ENCODE measurements at regions not wholly inside any gene's neighbourhood (a gene's known extent, or its start where the extent isn't known, plus 50 kb on each side); places are given as distances from the start of the nearest gene placed in this dataset.

DNA sequence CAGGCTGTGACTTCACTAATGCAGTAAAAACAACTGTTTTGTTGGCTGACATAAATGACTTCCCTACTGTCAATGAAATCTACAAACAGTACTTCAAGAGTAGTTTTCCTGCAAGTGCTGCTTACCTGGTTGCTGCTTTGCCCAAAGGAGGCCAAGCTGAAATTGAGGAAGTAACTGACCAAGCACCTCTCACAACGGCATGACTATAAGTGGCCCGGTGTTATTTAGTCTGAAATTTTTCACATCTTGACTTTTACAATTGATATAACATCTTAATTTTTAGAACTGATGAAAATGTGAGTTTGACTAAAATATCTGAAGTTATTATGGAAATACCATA, 274.9 kb upstream of the NR5A2 start:
- TF ChIP-seq, protein P1, sequence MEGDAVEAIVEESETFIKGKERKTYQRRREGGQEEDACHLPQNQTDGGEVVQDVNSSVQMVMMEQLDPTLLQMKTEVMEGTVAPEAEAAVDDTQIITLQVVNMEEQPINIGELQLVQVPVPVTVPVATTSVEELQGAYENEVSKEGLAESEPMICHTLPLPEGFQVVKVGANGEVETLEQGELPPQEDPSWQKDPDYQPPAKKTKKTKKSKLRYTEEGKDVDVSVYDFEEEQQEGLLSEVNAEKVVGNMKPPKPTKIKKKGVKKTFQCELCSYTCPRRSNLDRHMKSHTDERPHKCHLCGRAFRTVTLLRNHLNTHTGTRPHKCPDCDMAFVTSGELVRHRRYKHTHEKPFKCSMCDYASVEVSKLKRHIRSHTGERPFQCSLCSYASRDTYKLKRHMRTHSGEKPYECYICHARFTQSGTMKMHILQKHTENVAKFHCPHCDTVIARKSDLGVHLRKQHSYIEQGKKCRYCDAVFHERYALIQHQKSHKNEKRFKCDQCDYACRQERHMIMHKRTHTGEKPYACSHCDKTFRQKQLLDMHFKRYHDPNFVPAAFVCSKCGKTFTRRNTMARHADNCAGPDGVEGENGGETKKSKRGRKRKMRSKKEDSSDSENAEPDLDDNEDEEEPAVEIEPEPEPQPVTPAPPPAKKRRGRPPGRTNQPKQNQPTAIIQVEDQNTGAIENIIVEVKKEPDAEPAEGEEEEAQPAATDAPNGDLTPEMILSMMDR (IDR thresholded peaks at IDR 0.05 in 4 of 5, conservative IDR thresholded peaks at IDR 0.05 in 1 of 5): no peak
- TF ChIP-seq POLR2A (IDR thresholded peaks at IDR 0.05): no peak

Measured in gastrocnemius medialis (tissue), 4 donors.